Stimulated activated naive CD4-positive, alpha-beta T cell treated with Interleukin-2 at 50 U/mL for 16 hours (primary cell): ENCODE measurements at regions not wholly inside any gene's neighbourhood (a gene's known extent, or its start where the extent isn't known, plus 50 kb on each side); places are given as distances from the start of the nearest gene placed in this dataset.
"Not testable (repeated sequence)": the region's sequence is repeated elsewhere in the genome, so short reads cannot be mapped to it uniquely, and the experiment has no call there.

Experiments used
- DNase-seq: peaks from one replicate; lab custom pipeline; 2025; lab: John Stamatoyannopoulos, UW

- no peak for DNase-seq
These were observed 349.4 kb upstream of the RUNX1 start for GRCh38 chr21:35398346-35398982.

DNA sequence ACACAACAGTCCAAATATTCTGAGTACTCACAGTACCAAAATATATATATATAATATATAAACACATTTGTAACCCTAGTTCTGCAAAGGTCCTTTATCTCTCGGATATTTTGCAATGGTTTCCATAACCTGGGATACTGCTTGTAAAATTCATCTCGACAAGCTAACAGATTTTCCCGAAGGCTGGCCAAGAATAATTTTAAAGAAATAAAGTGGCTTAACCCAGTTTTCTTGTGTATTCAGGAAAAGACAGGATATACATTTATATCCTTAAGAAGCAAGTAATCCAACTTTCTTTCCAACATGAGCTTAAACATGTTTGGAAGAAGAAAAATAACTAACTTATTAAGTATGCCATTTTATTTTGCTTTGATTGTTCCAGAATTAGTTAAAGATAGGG lies 348.7 kb upstream of the RUNX1 start:
- no peak for DNase-seq

DNA sequence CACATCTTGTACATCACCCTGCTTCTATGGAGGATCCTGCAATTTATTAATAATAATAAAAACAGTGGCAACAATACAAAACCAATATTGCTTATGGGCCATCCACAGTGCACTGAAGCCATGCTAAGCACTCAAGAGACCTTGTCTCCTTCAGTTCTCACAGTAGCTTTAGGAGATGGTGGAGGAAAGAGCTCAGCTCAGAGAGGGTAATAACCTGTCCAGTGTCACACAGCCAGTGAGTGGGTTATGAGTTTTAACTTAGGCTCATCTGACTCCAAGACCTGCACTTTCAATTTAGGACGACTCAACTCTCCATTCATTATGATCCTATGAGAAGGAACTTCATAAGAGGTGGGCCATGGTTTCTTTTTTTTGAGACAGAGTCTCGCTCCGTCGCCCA lies 347.6 kb upstream of the RUNX1 start:
- DNase-seq, result no peak

DNA sequence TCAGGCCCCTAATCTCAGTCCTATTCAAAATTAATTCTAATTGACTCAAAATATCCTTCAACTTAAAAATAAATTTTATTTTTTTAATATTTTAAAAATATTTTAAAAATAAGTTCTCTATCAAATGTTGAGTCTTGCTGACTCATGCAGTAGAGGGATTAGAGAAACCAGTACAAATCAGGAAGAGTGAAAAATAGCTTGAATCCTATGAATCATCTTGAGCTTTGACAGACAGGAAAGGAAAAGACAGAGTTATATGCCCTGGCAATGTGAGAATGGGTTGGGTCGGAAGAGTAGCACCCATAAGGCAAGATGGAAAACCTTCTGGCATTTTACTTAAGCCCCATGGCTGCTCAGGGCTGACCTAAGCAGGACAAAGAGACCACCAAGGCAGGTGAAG lies 346.6 kb upstream of the RUNX1 start:
- DNase-seq, result no peak

DNA sequence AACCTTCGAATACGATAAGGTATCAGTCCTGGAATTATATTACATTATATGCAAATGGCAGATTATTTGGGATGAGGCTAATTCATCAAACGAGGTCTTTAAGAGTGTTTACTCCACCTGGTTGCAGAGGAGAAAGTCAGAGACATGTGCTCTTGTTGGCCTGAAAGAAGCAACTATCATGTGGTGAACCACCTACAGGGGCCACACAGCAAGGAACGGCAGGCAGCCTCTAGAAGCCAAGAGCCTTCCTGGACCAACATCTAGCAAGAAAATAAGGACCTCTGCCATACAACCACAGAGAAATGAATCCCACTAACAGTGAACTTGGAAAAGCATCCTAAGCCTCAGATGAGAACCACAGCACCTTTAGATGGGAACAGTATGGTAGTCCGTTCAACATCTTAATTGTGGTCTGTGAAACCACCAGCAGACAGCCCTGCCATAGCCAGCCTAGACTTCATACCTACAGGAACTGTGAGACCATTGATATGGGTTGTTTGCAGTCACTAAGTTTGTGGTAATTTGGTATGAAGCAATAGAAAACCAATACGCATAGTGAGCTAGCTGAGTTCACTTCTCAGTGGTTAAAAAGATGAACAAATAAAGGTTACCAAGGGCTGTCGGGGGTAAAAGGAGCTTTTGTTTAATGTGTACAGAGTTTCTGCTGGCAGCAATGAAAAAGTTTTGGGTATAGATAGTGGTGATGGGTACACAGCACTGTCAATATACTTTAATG lies 345.7 kb upstream of the RUNX1 start:
- no peak for DNase-seq

GRCh38 chr21:35394049-35394448 lies 344.9 kb upstream of the RUNX1 start:
- no peak for DNase-seq

GRCh38 chr21:35390013-35390776 lies 341.1 kb upstream of the RUNX1 start:
- no peak for DNase-seq

- no peak for DNase-seq
These were observed 337.5 kb upstream of the RUNX1 start for GRCh38 chr21:35386491-35387079.

DNA sequence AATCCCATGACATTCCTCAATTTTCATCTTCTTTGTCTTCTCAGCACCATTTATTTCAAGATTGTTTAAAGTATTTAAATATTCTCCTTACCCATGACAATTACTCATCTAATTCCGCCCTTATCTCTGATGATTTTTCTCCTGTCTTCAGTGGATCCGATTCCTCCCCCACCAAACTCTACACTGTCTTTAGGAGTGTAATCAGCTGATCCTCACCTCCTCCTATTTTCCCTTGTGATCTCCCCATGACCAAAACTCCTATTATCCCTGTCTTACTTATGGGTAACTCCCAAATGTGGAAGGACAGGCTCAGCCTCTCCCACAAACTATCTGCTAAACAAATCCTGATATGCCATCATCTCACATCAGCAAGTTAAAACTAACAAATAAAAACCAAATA lies 335.3 kb upstream of the RUNX1 start:
- DNase-seq, result no peak

DNA sequence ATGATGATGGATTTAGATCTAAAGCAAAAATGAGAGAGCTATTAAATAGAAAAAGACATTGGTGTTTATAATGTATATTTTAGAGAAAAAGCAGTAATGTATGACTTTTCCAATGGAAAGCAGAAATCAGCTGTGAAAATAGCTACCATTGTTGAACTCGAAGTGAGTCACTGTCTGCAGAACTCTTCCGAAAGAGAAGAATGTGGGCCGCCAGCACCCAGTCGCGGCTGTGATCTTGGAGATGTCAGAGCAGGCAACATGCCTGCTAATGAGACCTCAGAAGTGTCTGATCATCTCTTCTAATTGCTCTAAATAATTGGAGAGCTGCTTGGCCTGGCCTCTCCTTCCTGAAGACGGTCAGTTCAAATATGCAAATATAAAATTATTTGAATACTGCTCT lies 333.6 kb upstream of the RUNX1 start:
- no peak for DNase-seq

DNA sequence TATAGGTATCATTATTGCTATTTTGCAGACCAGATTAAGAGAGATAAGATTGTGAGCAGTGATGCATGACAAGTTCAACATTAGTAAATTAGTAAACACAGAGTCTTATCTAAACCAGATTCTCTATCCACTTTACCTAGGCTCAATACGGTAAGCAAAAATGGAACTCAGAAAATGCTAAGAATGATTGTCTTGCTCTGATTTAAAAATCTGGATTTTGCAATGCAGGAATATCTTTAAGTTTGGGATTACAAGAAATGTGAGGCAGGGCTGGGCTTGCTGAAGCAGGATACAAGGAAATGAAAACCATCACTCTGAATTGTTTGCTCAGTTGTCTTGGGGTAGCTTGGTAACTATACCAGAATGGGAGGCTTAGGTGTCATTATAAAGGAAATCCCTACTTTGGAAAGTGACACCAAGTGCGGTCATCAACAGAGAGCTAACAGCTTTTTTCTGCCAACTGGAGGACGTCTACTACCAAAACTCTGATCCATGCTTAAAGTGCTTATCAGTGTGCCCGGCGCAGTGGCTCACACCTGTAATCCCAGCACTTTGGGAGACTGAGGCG lies 332.7 kb upstream of the RUNX1 start:
- DNase-seq, result no peak

DNA sequence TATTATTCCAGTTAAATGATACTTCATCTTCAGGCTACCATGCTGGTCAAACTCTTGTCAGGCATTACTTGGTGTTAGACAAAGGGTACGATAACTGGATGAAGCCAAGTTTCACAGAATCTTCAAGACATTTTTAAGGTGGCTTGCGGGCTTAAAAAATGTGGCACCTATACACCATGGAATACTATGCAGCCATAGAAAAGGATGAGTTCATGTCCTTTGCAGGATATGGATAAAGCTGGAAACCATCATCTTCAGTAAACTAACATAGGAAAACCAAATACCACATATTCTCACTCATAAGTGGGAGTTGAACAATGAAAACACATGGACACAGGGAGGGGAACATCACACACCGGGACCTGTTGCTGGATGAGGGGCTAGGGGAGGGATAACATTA lies 331.2 kb upstream of the RUNX1 start:
- not testable (repeated sequence) for DNase-seq

- no peak for DNase-seq
These were observed 329.8 kb upstream of the RUNX1 start for GRCh38 chr21:35378881-35379280.

DNA sequence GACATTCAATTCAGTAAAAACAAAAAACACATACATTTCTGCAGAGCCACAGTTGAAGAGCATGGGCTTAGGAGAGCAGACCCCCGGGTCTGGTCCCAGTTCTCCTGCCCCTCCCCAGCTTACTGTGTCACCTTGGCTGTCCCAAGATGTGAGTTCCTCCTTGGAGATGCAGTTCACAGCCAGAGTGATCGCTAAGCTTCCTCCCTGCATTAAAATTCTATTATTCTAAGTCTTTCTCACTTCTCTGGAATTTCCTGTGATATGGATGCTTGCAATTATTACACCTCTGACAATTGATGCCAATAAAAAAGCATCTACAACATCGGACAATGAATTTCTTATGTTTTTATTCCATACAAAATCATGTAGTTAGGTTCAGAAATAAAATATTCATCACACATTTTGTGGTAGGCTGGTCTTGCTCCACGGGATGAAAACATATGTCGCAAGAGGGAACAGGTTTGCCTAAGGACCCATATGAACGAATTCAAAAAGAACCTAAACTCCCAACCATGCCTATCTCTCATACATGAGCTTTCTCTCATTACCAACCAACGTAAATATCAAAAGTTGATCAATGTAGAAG lies 328.5 kb upstream of the RUNX1 start:
- no peak for DNase-seq

GRCh38 chr21:35376406-35377135 lies 327.5 kb upstream of the RUNX1 start:
- DNase-seq, result no peak

DNA sequence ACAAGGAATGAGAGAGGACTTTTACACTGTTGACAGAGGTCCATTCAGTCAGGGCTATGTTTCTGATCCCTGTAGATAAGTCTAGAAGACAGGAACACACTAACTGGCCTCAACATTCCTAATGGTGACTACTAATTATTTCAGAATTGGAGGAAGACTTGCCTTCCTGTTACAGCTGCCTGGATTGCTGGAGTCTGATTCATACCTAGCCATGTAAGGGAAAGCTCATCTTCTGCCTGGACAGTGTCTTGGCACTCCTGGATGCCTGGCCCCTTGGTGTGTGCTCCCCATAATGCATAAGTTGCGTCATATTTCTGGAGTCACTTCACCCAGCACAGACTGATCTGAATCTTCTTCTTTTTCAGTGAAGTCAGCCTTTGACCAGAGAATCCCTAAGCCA lies 326.0 kb upstream of the RUNX1 start:
- no peak for DNase-seq

GRCh38 chr21:35373998-35374397 lies 324.9 kb upstream of the RUNX1 start:
- DNase-seq, result no peak

DNA sequence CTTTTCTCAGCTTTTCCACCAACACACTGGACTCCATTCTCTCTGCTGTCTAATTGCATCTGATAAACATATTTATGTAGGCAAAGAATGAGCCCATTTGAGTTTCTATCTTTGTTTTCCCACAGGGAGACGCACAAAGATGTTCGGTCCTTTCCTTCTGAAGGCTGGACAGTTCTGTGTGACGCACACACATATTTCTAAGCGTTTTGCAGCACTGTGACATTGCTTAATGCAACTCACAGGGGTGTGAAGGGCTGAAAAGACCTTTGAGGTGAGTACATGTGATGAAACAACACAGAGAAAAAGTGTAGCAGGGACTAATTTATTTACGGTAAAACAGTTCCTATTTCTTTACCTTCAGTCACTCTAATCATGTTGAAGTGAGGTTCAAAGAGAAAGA lies 323.1 kb upstream of the RUNX1 start:
- DNase-seq, result no peak

DNA sequence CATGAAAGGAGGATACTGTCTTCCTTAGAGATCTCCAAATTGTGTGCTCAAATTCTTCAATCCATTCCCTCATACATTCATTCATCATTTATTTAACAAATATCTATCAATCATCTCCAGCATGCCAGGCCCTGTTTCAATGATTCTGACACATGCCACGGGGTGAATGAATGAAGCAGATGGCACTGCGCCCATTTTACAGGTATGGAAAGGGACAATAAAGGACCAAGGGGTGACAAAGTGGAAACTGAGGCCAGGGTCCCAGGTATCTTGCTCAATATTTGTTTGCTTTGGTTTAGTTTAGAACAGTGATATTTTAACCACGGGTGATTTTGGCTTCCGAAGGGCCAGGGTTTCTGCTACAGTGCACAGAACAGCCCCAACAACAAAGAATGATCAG lies 321.6 kb upstream of the RUNX1 start:
- no peak for DNase-seq

DNA sequence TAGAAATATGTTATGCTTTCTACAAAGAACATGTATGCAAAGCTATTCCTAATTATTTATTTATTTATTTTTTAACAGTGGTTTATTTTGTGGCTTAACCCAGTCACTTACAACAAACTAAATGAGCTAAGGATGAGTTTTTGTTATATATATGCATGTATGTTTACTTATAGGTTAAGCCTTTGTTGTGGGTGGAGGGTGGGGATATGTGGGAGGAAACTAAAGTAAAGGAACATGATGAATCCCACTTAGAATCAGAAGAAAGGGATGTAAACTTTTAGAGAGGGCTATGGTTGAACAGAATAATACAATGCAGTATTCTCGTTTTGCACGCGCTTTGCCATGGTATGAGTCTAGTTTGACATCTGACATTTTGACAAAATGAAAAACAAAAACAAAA lies 321.0 kb upstream of the RUNX1 start:
- no peak for DNase-seq

GRCh38 chr21:35368326-35368725 lies 319.2 kb upstream of the RUNX1 start:
- no peak for DNase-seq
